ENCODE measurements at regions not wholly inside any gene's neighbourhood (a gene's known extent, or its start where the extent isn't known, plus 50 kb on each side); places are given as distances from the start of the nearest gene placed in this dataset.

DNA sequence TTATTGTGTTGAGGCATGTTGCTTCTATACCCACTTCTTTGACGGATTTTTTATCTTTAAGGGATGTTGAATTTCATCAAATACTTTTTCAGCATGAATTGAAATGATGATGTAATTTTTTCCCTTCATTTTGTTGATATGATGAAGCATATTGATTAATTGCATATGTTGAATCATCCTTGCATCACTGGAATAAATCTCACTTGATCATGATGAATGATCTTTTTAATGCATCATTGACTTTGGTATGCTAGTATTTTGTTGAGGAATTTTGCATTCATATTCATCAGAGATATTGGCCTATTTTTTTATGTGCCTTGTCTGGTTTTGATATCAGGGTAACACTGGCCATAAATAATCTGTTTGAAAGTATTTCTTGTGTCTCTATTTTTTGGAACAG is 754.7 kb downstream of the KCTD8 start:
- Histone ChIP-seq H3K36me3 (ENCODE audit: control insufficient read depth, insufficient read depth, low read length) (no peaks in the 10 kb centered on the region), H3K4me3 (ENCODE audit: low read depth, low read length) (no peak overlapping the region), H3K27me3 (replicated peaks; ENCODE audit: control insufficient read depth, insufficient read depth, low read length) (no peaks in the 10 kb centered on the region), H3K9me3 (no peaks in the 10 kb centered on the region), H3K4me1 (no peaks in the 10 kb centered on the region)
- no peaks in the 10 kb centered on the region for H3K36me3 Mint-ChIP-seq (ENCODE audit: insufficient read depth, unreplicated experiment)
- CTCF ChIA-PET = no interaction called here
- no peaks in the 10 kb centered on the region for H3K27me3 Mint-ChIP-seq (ENCODE audit: insufficient read depth, unreplicated experiment)
- no TSS peak for BruUV-seq (replicated peaks)
- POLR2A ChIA-PET = no interaction called here
- intact Hi-C loops (cut with micrococcal nuclease; ENCODE audit: unreplicated experiment) = no loop called here
- no peak overlapping the region for H3K4me3 Mint-ChIP-seq (ENCODE audit: unreplicated experiment)
- TF ChIP-seq, protein P1, sequence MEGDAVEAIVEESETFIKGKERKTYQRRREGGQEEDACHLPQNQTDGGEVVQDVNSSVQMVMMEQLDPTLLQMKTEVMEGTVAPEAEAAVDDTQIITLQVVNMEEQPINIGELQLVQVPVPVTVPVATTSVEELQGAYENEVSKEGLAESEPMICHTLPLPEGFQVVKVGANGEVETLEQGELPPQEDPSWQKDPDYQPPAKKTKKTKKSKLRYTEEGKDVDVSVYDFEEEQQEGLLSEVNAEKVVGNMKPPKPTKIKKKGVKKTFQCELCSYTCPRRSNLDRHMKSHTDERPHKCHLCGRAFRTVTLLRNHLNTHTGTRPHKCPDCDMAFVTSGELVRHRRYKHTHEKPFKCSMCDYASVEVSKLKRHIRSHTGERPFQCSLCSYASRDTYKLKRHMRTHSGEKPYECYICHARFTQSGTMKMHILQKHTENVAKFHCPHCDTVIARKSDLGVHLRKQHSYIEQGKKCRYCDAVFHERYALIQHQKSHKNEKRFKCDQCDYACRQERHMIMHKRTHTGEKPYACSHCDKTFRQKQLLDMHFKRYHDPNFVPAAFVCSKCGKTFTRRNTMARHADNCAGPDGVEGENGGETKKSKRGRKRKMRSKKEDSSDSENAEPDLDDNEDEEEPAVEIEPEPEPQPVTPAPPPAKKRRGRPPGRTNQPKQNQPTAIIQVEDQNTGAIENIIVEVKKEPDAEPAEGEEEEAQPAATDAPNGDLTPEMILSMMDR (IDR thresholded peaks at IDR 0.05; ENCODE audit: insufficient read depth in 1 of 2, low read depth in 1 of 2, low read length in 1 of 2, severe bottlenecking in 1 of 2, unreplicated experiment in 1 of 2) = no peak
- no peaks in the 10 kb centered on the region for H3K4me1 Mint-ChIP-seq (ENCODE audit: low read depth, unreplicated experiment)
- DNase-seq = no peak
- H3K27ac Mint-ChIP-seq (ENCODE audit: unreplicated experiment) = no peak overlapping the region
- H3K9me3 Mint-ChIP-seq (ENCODE audit: unreplicated experiment) = peaks cover 10% of the 10 kb centered on the region

GRCh38 chr4:43709443-43709842 is 739.2 kb downstream of the KCTD8 start:
- Histone ChIP-seq H3K4me3 (ENCODE audit: low read depth, low read length) (no peak overlapping the region), H3K9me3 (no peaks in the 10 kb centered on the region), H3K27me3 (replicated peaks; ENCODE audit: control insufficient read depth, insufficient read depth, low read length) (no peaks in the 10 kb centered on the region), H3K36me3 (ENCODE audit: control insufficient read depth, insufficient read depth, low read length) (no peaks in the 10 kb centered on the region), H3K4me1 (no peaks in the 10 kb centered on the region)
- BruUV-seq (replicated peaks) = no TSS peak
- Mint-ChIP-seq H3K36me3 (ENCODE audit: insufficient read depth, unreplicated experiment) (no peaks in the 10 kb centered on the region), H3K27ac (ENCODE audit: unreplicated experiment) (no peak overlapping the region), H3K27me3 (ENCODE audit: insufficient read depth, unreplicated experiment) (no peaks in the 10 kb centered on the region), H3K4me1 (ENCODE audit: low read depth, unreplicated experiment) (peaks cover 7% of the 10 kb centered on the region), H3K4me3 (ENCODE audit: unreplicated experiment) (no peak overlapping the region), H3K9me3 (ENCODE audit: unreplicated experiment) (no peaks in the 10 kb centered on the region)
- no peak for DNase-seq
- intact Hi-C loops (cut with micrococcal nuclease; ENCODE audit: unreplicated experiment) = no loop called here
- ChIA-PET CTCF (no interaction called here), POLR2A (no interaction called here)
- TF ChIP-seq, protein P1 (IDR thresholded peaks at IDR 0.05; ENCODE audit: insufficient read depth in 1 of 2, low read depth in 1 of 2, low read length in 1 of 2, severe bottlenecking in 1 of 2, unreplicated experiment in 1 of 2) = peak in 1 of 2 experiments; percentile 5

DNA sequence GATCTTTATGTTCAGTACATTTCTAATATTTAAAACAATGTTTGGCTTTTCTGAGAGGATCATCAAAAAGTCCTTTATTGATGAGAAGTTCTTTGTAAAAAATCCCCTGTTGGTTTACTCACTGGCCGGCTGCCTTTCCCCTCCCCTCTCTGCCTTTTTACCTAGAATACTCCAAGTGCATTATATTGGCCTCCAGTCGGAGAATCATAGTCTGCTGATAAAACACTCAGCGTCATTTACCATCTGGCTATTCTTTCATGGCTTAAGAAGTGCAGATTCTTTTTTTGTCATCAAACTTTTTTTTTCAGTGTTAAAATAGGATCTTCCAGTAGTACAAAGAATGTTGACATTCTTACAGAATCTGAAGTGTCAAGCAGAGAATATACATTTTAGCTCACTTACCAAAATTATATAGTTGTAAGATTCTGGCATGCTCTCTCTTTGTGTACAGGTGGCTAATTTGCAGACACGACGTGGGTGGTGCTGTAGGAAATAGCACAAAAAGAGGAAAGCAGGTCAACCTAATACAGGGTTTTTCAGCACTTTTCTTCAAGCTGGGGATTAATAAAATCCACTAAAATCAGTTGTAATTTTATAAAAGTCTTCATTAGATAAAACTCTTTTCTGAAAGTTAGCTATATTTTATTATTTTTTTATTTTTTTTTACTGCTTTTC is 731.8 kb downstream of the KCTD8 start:
- H3K4me3 ChIP-seq (ENCODE audit: low read depth, low read length) = no peak overlapping the region
- BruUV-seq (replicated peaks) = no TSS peak
- no peaks in the 10 kb centered on the region for H3K27me3 Mint-ChIP-seq (ENCODE audit: insufficient read depth, unreplicated experiment)
- H3K9me3 ChIP-seq = no peaks in the 10 kb centered on the region
- no peak overlapping the region for H3K27ac Mint-ChIP-seq (ENCODE audit: unreplicated experiment)
- no peaks in the 10 kb centered on the region for H3K27me3 ChIP-seq (replicated peaks; ENCODE audit: control insufficient read depth, insufficient read depth, low read length)
- DNase-seq = no peak
- H3K36me3 Mint-ChIP-seq (ENCODE audit: insufficient read depth, unreplicated experiment) = no peaks in the 10 kb centered on the region
- TF ChIP-seq, protein P1 (IDR thresholded peaks at IDR 0.05; ENCODE audit: insufficient read depth in 1 of 2, low read depth in 1 of 2, low read length in 1 of 2, severe bottlenecking in 1 of 2, unreplicated experiment in 1 of 2) = no peak
- POLR2A ChIA-PET = no interaction called here
- H3K9me3 Mint-ChIP-seq (ENCODE audit: unreplicated experiment) = no peaks in the 10 kb centered on the region
- intact Hi-C loops (cut with micrococcal nuclease; ENCODE audit: unreplicated experiment) = no loop called here
- no peak overlapping the region for H3K4me3 Mint-ChIP-seq (ENCODE audit: unreplicated experiment)
- H3K36me3 ChIP-seq (ENCODE audit: control insufficient read depth, insufficient read depth, low read length) = no peaks in the 10 kb centered on the region
- peaks cover 7% of the 10 kb centered on the region for H3K4me1 Mint-ChIP-seq (ENCODE audit: low read depth, unreplicated experiment)
- CTCF ChIA-PET = no interaction called here
- no peaks in the 10 kb centered on the region for H3K4me1 ChIP-seq

Data from Caco-2 (cell line).